GM19239 (cell line): ENCODE measurements at regions not wholly inside any gene's neighbourhood (a gene's known extent, or its start where the extent isn't known, plus 50 kb on each side); places are given as distances from the start of the nearest gene placed in this dataset.

Experiments
- DNase-seq: peaks from one replicate; pipeline ENCODE4 v3.0.0; 2011; ENCODE audit warnings: low spot score; ENCODE audit not compliant: insufficient read length
- FAIRE-seq: peaks from 2 replicates; lab custom pipeline; 2011; peaks lifted over from hg19 to GRCh38; lab: Jason Lieb, UNC

GRCh38 chr2:62568074-62568473 lies 62.1 kb upstream of the TMEM17 start:
- no peak for DNase-seq
- no peak for FAIRE-seq

- DNase-seq (no peak), FAIRE-seq (no peak)
Measured at GRCh38 chr2:62567669-62568068, 61.7 kb upstream of the TMEM17 start.

- FAIRE-seq (no peak), DNase-seq (no peak)
Measured at GRCh38 chr2:62566847-62567246, 60.9 kb upstream of the TMEM17 start.

GRCh38 chr2:62565309-62565908 lies 59.4 kb upstream of the TMEM17 start:
- DNase-seq (no peak), FAIRE-seq (no peak)

- DNase-seq (no peak), FAIRE-seq (no peak)
Measured at GRCh38 chr2:62564380-62565137, 58.6 kb upstream of the TMEM17 start.

GRCh38 chr2:62561586-62561985 lies 55.6 kb upstream of the TMEM17 start:
- FAIRE-seq, result no peak

GRCh38 chr2:62559582-62559981 lies 53.6 kb upstream of the TMEM17 start:
- no peak for DNase-seq
- FAIRE-seq, result no peak

More at GRCh38 chr2:62561586-62561985, 55.6 kb upstream of the TMEM17 start:
- no peak for DNase-seq

- DNase-seq (no peak), FAIRE-seq (no peak)
Measured at GRCh38 chr2:62558743-62559142, 52.7 kb upstream of the TMEM17 start.

GRCh38 chr2:62556086-62556485 lies 50.1 kb upstream of the TMEM17 start:
- no peak for FAIRE-seq
- no peak for DNase-seq
